GM21723 (cell line): ENCODE measurements at regions not wholly inside any gene's neighbourhood (a gene's known extent, or its start where the extent isn't known, plus 50 kb on each side); places are given as distances from the start of the nearest gene placed in this dataset.
"Not testable (repeated sequence)": the region's sequence is repeated elsewhere in the genome, so short reads cannot be mapped to it uniquely, and the experiment has no call there.

Experiments
- ATAC-seq: cut with Tn5 transposase; IDR thresholded peaks from one replicate; pipeline ENCODE4 v1.9.1; 2021; ENCODE audit warnings: mild to moderate bottlenecking, moderate library complexity; ENCODE audit not compliant: unreplicated experiment

DNA sequence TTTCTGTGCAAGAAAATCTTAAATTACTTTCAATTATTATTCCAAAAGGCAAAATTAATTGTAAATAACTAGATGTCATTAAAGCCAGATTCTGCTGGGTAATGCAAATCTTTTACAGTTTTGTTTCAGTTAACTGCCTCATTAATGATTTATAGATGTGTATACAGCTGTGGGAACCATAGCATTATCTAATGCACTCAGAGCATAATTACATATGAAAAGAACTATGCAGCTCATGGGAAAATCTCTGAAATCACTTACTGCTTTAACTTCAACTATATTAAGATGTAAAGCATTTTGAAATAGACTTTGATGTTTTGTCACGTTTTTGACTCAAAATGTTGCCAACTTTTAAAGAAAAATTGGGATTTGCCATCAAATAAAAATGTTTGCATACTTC is 630.3 kb upstream of the KLHL4 start:
- ATAC-seq: no peak

DNA sequence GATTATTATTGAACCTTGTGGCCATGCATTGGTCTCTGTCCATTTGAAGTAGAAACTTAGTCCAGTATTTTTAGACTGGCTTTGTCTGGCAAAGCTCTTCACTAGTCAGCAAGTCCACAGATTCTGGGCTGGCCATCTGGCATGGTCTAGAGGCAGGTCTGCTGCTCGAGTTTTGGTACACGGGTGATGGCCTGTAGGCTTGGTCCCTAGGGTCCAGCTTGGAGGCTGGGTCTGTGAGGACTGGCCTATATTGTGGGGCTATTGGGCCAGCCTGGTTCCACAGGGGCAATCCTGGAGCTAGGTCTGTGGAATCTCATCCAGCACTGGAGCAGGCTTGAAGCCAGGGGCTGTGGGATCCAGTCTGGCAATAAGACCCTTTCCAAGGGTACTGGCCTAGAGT is 607.6 kb upstream of the KLHL4 start:
- ATAC-seq: no peak

DNA sequence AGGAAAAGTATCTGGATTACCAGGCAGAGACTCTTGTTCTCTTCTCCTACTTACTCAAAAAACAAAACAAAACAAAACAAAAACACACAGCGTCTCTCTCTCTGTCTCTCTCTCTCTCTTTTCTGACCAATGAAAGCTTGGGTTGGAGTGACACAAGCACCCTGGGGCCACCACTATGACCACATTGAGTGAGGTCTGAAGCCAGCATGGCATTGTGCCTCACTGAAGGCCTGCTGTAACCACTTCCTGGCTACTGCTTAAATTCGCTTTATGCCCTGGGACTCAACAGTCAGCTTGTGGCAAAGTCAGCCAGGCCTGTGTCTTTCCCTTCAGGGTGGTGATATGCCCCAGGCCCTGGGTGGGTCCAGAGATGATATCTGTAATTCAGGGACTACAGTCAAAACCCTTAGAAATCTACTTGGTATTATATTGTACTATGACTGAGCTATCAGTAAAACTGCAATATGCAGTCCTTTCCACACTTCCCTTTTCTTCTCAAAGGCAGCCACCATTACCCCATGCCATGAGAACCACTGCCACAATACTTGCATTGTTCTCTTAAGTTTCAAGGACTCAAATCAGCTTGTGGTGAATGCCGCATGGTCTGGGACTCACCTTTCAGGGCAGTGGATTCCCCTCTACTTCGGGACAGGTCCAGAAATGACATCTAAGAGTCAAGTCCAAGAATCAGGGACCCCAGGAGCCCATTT is 606.8 kb upstream of the KLHL4 start:
- ATAC-seq: no peak

DNA sequence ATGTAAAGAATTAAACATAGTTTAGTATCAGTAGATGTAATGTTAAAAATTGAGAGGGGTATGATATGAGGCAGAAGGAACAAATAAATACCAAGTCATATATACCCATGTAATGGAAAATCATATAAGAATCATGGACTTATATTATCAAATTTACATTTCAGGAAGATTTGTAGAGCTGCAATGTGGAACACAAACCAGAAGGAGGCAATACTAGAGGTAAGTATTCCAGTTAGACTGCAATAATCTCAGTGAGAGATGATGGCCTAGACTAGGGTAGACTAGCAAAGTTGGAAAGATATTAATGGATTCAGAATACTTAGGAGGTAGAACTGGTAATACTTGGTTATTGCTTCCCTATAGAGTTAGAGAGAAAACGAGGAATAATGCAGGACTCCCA is 603.0 kb upstream of the KLHL4 start:
- no peak for ATAC-seq

DNA sequence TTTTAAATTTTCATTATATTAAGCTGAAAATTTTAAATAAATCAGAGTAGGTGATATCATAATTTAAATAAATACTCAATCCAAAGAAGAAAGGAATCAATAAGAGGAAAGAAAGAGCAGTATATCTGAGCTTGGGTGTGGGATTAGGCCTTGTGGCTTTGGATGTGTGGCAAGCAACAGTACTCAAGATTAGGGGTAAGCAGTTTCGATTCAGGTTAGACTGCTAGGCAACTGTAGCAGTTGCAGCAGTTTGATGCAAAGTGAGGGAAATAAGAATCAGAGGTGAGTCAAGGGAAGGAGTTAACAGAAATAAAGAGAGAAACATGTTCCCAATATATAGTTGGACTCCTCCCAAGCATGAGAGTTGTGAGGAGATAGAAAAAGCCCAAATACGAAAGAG is 599.6 kb upstream of the KLHL4 start:
- no peak for ATAC-seq

DNA sequence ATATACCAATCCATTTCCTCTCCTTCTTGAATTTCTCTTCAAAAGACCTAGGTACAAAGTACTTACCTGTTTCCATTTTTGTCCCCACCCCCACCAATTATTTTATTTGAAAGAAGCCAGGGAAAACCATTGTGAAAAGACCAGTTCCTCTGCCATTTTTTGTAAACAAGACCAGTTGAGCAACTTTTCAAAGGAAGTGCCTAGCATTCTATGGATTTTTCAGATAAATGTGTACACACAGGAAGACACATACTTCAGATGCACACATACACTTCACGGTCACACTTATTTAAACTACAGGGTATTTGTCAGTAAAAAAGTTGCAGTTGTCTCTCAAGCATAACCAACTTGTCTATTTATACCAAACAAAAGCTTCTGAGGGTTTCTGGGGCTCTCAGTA is 587.2 kb upstream of the KLHL4 start:
- ATAC-seq: no peak

DNA sequence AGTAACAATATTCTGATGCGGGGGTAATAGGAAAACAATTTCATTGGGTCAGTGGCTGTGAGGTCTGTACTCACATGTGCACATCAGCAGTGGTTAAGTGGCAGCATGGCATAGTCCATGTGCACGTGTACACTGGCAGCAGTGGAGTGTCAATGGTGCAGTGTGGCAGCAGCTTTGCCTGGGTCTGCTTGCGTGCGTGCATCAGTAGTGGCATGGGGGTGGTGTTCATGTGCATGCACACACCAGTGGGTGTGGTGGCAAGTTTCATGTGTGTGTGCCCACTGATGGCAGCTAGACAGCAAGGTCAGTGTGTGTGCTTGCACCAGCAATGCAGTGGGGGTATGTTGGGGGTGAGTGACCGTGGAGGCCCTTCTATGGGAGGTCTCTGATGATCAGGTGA is 581.6 kb upstream of the KLHL4 start:
- ATAC-seq: no peak

DNA sequence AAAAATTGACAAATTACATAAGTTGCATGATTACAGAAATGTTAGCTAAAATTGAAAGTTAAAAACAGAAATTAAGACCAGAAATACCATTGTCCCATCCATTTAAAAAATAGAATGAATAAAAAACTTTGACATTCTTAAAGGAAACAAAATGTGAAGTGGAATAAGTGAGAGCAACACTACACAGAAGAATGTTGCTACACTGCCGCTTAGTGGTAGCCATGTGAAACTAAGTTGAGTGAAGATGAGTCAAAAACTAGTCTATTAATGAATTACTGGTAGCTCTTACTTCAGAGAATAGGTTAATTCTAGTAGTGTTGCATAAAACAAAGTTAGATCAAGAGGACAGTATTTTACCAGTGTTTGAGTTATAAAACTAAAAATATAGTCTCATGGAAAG is 571.0 kb upstream of the KLHL4 start:
- ATAC-seq: peak; percentile 84

DNA sequence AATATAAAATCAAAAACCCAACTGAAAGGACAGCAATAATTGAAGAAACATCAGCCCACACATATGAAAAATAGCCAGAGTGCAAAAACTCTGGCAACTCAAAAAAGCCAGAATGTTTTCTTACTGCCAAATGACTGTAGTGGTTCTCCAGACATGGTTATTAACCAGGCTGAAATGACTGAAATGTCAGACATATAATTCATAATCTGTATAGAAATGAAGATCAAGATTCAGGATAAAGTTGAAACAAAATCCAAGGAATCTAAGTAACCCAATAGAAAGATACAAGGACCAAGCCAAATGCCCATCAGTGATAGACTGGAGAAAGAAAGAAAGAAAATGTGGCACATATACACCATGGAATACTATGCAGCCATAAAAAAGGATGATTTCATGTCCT is 553.3 kb upstream of the KLHL4 start:
- no peak for ATAC-seq

DNA sequence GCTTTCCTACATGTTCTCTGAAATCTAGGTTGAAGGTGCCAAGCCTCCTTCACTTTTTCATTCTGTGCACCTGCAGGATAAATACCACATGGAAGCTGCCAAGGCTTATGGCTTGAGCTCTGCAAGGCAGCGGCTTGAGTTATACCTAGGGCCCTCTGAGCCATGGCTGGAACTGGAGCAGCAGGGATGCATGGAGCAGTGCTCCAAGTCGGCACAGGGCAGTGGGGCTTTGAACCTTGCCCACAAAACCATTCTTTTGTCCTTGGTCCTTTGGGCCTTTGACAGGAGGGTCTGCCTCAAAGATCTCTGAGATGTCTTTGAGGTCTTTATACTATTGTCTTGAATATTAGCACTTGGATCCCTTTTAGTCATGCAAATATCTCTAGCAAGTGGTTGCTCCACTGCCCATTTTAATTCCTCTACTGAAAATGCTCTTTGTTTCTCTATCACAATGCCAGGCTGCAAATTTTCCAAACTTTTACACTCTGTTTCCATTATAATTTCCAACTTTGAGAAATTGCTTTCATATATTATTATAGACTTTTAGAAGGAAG is 536.2 kb upstream of the KLHL4 start:
- ATAC-seq: no peak

DNA sequence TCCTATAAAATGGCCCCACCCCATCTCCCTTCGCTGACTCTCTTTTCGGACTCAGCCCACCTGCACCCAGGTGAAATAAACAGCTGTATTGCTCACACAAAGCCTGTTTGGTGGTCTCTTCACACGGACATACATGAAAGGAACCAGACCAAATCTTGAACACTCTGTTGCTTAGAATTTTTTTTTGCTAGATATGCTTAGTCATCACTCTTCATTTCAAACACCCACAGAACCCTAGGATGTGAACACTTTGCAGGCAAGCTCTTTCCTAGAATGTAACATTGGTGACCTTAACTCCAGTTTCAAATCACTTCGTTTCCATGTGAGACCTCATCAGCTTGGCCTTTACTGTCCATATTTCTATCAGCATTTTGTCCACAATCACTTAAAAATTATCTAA is 530.3 kb upstream of the KLHL4 start:
- not testable (repeated sequence) for ATAC-seq

DNA sequence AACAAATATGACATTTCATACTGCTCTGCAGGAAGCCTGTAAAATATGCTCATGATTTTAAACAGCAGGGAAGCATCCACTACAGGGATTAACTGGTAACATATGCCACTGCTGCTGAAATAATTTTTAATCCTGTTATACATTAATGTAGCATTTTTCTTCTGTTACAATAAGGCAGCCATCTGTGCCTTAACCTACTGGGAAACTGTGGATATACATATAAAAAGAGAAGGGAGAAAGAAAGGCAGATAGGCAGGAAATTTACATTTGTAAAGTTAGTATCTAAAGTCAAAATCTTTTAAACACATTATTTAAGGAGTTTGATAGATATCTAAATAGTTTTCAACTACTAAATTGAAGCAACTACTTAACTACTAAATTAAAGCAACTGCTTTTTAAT is 514.6 kb upstream of the KLHL4 start:
- ATAC-seq: no peak

DNA sequence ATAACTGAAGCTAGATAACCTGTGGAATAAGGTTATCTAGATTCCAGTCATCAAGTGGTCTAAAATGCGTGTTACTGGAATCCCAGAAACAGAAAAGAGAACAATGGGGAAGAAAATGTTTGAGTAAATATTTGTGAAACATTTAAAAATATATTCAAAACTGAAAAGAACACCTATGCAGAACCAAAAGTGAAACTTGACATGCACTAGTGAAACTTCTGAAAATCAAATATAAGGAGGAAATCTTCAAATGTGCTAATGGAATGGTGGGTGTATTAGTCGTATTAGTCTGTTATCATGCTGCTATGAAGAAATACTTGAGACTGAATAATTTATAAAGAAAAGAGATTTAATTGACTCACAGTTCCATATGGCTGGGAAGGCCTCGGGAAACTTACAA is 512.4 kb upstream of the KLHL4 start:
- no peak for ATAC-seq

DNA sequence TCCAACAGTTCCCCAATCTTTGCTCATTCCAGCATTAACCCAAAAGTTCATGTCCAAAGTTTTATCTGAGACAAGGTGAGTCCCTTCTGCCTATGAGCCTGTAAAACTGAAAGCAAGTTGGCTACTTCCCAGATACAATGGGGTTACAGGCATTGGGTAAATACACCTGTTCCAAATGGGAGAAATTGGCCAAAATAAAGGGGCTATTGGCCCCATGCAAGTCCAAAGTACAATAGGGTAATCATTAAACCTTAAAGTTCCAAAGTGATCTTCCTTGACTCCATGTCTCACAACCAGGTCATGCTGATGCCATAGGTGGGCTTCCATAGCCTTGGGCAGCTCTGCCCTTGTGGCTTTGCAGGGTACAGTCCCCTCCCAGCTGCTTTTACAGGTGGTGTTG is 511.7 kb upstream of the KLHL4 start:
- ATAC-seq: no peak

DNA sequence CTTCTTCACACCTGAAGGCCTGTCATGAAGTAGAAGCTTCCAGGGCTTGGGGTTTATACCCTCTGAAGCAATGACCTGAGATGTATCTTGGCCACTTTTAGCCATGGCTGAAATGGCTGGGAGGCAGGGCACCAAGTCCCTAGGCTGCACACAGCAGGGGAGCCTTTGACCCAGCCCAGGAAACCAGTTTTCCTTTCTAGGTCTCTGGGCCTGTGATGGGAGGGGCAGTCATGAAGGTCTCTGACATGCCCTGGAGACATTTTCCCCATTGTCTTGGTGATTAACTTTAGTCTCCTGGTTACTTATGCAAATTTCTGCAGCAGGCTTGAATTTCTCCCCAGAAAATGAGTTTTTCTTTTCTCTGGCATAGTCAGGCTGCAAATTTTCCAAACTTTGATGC is 511.0 kb upstream of the KLHL4 start:
- no peak for ATAC-seq

DNA sequence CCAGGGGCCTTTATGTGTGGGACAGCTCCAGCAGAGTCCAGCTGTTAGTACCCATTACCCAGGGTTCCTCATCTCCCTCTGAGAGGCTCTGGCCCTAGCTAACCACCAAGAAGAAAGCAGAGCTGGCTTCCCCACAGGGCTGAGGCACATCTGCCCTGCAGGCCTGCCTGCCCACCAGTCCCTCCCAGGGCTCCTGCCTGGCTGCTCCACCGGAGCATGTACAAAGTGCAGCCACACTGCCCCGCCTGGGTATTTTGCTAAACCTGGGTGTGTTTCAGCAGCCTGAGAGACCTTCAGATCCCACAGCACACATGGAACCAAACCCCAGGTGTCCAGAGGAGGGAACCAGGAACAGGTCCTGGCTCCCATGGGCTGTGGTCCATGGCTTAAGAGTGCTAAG is 500.4 kb upstream of the KLHL4 start:
- no peak for ATAC-seq

DNA sequence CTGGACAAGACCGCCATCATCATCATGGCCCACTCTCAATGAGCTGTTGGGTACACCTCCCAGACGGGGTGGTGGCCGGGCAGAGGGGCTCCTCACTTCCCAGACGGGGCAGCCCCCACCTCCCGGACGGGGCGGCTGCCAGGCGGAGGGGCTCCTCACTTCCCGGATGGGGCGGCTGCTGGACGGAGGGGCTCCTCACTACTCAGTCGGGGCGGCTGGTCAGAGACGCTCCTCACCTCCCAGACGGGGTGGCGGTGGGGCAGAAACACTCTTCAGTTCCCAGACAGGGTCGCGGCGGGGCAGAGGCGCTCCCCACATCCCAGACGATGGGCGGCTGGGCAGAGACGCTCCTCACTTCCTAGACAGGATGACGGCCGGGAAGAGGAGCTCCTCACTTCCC is 484.5 kb upstream of the KLHL4 start:
- not testable (repeated sequence) for ATAC-seq

DNA sequence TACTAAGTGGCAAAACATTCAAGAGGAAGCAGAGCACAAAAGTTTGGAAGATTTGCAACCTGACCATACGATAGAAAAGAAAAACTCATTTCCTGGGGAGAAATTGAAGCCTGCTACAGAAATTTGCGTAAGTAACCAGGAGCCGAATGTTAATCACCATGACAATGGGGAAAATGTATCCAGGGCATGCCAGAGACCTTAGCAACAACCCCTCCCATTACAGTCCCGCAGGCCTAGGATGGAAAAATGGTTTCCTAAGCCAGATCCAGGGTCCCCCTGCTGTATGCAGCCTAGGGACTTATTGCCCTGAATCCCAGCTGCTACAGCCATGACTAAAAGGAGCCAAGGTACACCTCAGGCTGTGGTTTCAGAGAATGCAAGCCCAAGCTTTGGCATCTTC is 472.2 kb upstream of the KLHL4 start:
- ATAC-seq: no peak

DNA sequence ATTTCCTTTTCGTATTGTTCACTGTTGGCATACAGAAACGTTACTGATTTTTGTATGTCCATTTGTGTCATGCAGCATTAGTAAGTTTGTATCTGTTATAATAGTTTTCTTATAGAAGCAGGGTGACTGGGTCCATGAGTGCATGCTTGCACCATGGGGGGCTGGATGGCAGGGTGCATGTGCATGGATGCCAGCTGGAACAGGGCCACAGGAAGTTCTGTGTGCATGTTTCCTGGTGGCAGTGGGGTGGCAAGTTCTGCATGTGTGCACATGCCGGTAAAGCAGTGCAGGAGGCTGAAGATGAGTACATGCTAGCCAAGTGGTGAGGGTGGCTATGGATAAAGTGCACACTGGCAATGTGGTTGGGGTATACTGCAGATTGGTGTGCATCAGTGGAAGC is 468.0 kb upstream of the KLHL4 start:
- ATAC-seq: no peak

DNA sequence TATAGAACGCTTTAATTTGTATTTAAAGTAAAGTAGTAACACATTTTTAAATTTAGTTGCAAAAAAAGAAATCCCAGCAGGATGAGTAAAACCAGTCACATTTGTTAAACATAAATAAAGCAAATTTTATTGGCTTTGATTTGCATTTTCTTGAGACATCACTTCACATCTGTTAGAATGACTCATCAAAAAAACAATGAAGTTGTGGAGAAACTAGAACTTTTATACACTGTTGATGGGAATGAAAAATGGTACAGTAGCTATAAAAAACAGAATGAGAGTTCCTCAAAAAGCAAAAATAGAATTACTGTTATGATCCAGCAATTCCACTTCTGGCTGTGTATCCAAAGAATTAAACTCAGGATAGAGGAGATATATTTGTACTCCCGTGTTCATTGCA is 454.0 kb upstream of the KLHL4 start:
- ATAC-seq: no peak

DNA sequence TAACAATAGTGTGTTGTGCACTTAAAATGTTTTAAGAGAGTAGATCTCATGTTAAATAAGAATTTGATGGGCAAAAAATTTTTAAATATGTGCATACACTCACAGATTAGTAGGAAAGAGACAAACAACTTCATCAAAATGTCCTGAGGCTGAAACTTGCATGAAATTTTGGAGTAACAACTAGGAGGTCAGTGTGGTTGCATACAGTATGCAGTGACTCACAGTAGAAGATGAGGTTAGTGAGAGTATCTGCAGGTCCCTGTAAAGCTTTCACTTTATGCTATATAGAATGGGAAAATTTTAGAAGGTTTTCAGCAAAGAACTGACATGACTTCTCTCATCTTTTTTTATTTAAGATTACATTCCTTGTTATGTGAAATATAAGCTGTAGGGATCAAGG is 453.1 kb upstream of the KLHL4 start:
- no peak for ATAC-seq

DNA sequence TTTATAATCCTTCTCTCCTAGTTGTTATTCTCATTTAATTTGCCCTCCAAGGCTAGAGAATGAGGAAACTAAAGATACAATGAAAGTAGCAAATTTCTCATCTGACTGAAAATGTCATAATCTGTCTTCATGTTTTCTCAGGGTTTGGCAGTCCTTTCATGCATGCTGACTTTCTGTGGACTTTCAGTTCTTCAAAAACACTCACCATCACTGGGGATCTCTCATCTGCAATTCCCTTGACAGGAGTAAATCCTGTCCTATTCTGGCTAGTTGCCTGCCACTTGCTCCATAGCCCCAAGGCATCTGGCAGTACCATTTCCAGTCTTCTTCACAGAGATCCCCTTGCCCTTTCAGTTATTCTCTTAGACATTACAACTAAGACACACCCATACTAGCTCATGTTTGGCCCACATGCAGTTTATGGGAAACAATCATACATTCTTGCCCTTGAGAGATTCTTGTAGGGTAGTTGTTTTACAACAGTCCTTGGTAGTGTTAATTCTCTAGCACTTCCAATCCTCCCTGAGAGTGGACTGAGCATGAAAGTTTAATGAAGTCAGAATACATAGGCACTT is 449.7 kb upstream of the KLHL4 start:
- no peak for ATAC-seq

DNA sequence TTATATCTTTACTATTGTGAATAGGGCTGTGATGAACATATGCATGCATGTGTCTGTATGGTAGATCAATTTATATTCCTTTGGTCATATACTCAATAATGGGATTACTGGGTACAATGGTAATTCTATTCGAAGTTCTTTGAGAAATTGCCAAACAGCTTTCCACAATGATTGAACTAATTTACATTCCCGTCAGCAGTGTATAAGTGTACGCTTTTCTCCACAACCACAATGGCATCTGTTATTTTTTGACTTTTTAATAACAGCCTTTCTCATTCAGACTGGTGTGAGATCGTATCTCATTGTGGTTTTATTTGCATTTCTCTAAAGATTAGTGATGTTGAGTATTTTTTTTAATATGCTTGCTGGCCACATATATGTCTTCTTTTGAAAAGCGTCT is 439.4 kb upstream of the KLHL4 start:
- ATAC-seq: no peak
